ENCODE measurements at regions not wholly inside any gene's neighbourhood (a gene's known extent, or its start where the extent isn't known, plus 50 kb on each side); places are given as distances from the start of the nearest gene placed in this dataset.
"Not testable (repeated sequence)": the region's sequence is repeated elsewhere in the genome, so short reads cannot be mapped to it uniquely, and the experiment has no call there.

- TF ChIP-seq POLR2AphosphoS5 (IDR thresholded peaks at IDR 0.05; ENCODE audit: low read depth, low read length) (no peak), ATF3 (IDR thresholded peaks at IDR 0.05) (no peak)
Observed at GRCh38 chr7:84735677-84736076, 451.2 kb downstream of the SEMA3D start (continued).

- intact Hi-C loops (cut with micrococcal nuclease): no loop called here
- Histone ChIP-seq H3K9me3 (ENCODE audit: control insufficient read depth in 1 of 2, insufficient read depth in 1 of 2, low read depth in 1 of 2, low read length in 2 of 2) (no peaks in the 10 kb centered on the region), H3K36me3 (ENCODE audit: control insufficient read depth in 1 of 2, insufficient read depth in 2 of 2, low read length in 2 of 2) (no peaks in the 10 kb centered on the region), H3K4me3 (replicated peaks in 1 of 2; ENCODE audit: low read depth in 1 of 2, low read length in 2 of 2) (no peak overlapping the region), H2AFZ (ENCODE audit: low read depth, low read length, poor library complexity, severe bottlenecking) (peak overlapping the region; percentile 26), H4K20me1 (ENCODE audit: insufficient read depth) (no peaks in the 10 kb centered on the region), H3K4me2 (ENCODE audit: low read length) (no peak overlapping the region), H3K4me1 (ENCODE audit: control insufficient read depth in 1 of 2, insufficient read depth in 2 of 2, low read length in 2 of 2) (no peaks in the 10 kb centered on the region), H3K27me3 (ENCODE audit: insufficient read depth, low read length) (no peaks in the 10 kb centered on the region), H3K9ac (ENCODE audit: low read length) (no peak overlapping the region), H3K27ac (ENCODE audit: low read depth, low read length) (no peak overlapping the region), H3K79me2 (ENCODE audit: insufficient read depth, low read length) (no peaks in the 10 kb centered on the region), H3K9me2 (ENCODE audit: insufficient read depth) (no peaks in the 10 kb centered on the region)
- no TSS peak for BruUV-seq (replicated peaks)
- ChIA-PET RAD21 (ENCODE audit: low non-redundant PET in 1 of 2, low total read pairs in 2 of 2, uncharacterized antibody in 2 of 2, unreplicated experiment in 2 of 2) (no interaction called here), POLR2A (no interaction called here), CTCF (no interaction called here)
- no peak for DNase-seq (ENCODE audit: low read depth, low spot score)
- TF ChIP-seq EZH2 (IDR thresholded peaks at IDR 0.05): no peak
- TF ChIP-seq ZBTB33 (IDR thresholded peaks at IDR 0.05; ENCODE audit: extremely low read depth, insufficient replicate concordance, low read length): no peak
- TF ChIP-seq ZNF274 (IDR thresholded peaks at IDR 0.05; ENCODE audit: low read depth, low read length): no peak
- TF ChIP-seq FOSL1 (IDR thresholded peaks at IDR 0.05; ENCODE audit: low read depth): no peak
- TF ChIP-seq, protein P1, sequence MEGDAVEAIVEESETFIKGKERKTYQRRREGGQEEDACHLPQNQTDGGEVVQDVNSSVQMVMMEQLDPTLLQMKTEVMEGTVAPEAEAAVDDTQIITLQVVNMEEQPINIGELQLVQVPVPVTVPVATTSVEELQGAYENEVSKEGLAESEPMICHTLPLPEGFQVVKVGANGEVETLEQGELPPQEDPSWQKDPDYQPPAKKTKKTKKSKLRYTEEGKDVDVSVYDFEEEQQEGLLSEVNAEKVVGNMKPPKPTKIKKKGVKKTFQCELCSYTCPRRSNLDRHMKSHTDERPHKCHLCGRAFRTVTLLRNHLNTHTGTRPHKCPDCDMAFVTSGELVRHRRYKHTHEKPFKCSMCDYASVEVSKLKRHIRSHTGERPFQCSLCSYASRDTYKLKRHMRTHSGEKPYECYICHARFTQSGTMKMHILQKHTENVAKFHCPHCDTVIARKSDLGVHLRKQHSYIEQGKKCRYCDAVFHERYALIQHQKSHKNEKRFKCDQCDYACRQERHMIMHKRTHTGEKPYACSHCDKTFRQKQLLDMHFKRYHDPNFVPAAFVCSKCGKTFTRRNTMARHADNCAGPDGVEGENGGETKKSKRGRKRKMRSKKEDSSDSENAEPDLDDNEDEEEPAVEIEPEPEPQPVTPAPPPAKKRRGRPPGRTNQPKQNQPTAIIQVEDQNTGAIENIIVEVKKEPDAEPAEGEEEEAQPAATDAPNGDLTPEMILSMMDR (IDR thresholded peaks at IDR 0.05 in 2 of 3, conservative IDR thresholded peaks at IDR 0.05 in 1 of 3; ENCODE audit: borderline replicate concordance in 1 of 3, insufficient read depth in 1 of 3, low read depth in 2 of 3, low read length in 2 of 3): no peak
- TF ChIP-seq SIN3A (IDR thresholded peaks at IDR 0.05; ENCODE audit: low read depth): no peak
- no peak for TF ChIP-seq SRF (IDR thresholded peaks at IDR 0.05; ENCODE audit: low read depth)
- no peak for TF ChIP-seq SP1 (IDR thresholded peaks at IDR 0.05; ENCODE audit: low read depth)
- no peak for ATAC-seq
Observed at GRCh38 chr7:84735011-84735410, 451.8 kb downstream of the SEMA3D start.

DNA sequence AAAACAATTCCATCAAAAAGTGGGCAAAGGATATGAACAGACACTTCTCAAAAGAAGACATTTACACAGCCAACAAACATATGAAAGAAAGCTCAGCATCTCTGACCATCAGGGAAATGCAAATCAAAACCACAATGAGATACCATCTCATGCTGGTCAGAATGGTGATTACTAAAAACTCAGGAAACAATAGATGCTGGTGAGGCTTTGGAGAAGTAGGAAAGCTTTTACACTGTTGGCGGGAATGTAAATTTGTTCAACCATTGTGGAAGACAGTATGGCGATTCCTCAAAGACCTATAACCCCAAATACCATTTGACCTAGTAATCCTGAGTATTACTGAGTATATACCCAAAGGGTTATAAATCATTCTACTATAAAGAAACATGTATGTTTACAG, 452.9 kb downstream of the SEMA3D start:
- POLR2A ChIA-PET; H2AFZ ChIP-seq (ENCODE audit: low read depth, low read length, poor library complexity, severe bottlenecking); H3K27ac ChIP-seq (ENCODE audit: low read depth, low read length); H3K9me2 ChIP-seq (ENCODE audit: insufficient read depth); DNase-seq (ENCODE audit: low read depth, low spot score); intact Hi-C loops (cut with micrococcal nuclease); ATAC-seq; H3K4me3 ChIP-seq (replicated peaks in 1 of 2; ENCODE audit: low read depth in 1 of 2, low read length in 2 of 2); H3K27me3 ChIP-seq (ENCODE audit: insufficient read depth, low read length); H3K79me2 ChIP-seq (ENCODE audit: insufficient read depth, low read length); H4K20me1 ChIP-seq (ENCODE audit: insufficient read depth); H3K9ac ChIP-seq (ENCODE audit: low read length); RAD21 ChIA-PET (ENCODE audit: low non-redundant PET in 1 of 2, low total read pairs in 2 of 2, uncharacterized antibody in 2 of 2, unreplicated experiment in 2 of 2); H3K9me3 ChIP-seq (ENCODE audit: control insufficient read depth in 1 of 2, insufficient read depth in 1 of 2, low read depth in 1 of 2, low read length in 2 of 2); H3K4me2 ChIP-seq (ENCODE audit: low read length); H3K36me3 ChIP-seq (ENCODE audit: control insufficient read depth in 1 of 2, insufficient read depth in 2 of 2, low read length in 2 of 2); BruUV-seq (replicated peaks); H3K4me1 ChIP-seq (ENCODE audit: control insufficient read depth in 1 of 2, insufficient read depth in 2 of 2, low read length in 2 of 2); CTCF ChIA-PET: not testable (repeated sequence)

All from HCT116 (cell line).